HL-60 (cell line): ENCODE measurements at regions not wholly inside any gene's neighbourhood (a gene's known extent, or its start where the extent isn't known, plus 50 kb on each side); places are given as distances from the start of the nearest gene placed in this dataset.

Experiments used
- GABPA ChIP-seq: IDR thresholded peaks from 2 replicates; pipeline ENCODE4 v1.6.1; 2012; ENCODE audit warnings: low read depth
- POLR2AphosphoS5 ChIP-seq: IDR thresholded peaks from 2 replicates; pipeline ENCODE4 v1.6.1; 2012; ENCODE audit warnings: low read depth
- SPI1 ChIP-seq: IDR thresholded peaks from 2 replicates; pipeline ENCODE4 v1.6.1; 2012; ENCODE audit warnings: low read depth, mild to moderate bottlenecking, borderline replicate concordance
- TF ChIP-seq, protein P1 (sequence below): IDR thresholded peaks from one replicate; pipeline ENCODE4 v1.5.1; 2011; ENCODE audit warnings: low read length, control low read depth, inconsistent platforms; ENCODE audit not compliant: insufficient read depth
- TF ChIP-seq, protein P2 (sequence below): IDR thresholded peaks from 2 replicates; pipeline ENCODE4 v1.6.1; 2012; ENCODE audit warnings: low read depth; ENCODE audit not compliant: insufficient replicate concordance

DNA sequence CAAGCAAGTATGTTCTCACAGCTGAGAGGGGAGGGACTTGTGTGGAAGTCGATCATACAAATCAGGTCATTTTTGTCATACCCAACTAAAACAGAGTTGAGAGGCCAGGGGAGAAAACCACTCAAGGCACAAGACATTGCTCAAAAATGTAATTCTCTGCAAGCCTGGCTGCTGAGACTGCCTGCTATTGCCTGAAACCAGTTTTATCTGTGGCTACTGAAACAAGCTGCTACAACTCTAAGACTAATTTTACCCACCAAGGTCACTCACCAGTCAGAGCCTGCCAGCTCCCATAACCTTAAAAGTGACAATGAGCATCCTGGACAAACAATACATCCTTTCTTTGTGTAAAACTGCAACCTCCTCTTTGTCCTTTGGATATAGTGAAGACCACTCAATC, 54.1 kb upstream of the CST7 start:
- no peak for TF ChIP-seq GABPA
- TF ChIP-seq, protein P1, sequence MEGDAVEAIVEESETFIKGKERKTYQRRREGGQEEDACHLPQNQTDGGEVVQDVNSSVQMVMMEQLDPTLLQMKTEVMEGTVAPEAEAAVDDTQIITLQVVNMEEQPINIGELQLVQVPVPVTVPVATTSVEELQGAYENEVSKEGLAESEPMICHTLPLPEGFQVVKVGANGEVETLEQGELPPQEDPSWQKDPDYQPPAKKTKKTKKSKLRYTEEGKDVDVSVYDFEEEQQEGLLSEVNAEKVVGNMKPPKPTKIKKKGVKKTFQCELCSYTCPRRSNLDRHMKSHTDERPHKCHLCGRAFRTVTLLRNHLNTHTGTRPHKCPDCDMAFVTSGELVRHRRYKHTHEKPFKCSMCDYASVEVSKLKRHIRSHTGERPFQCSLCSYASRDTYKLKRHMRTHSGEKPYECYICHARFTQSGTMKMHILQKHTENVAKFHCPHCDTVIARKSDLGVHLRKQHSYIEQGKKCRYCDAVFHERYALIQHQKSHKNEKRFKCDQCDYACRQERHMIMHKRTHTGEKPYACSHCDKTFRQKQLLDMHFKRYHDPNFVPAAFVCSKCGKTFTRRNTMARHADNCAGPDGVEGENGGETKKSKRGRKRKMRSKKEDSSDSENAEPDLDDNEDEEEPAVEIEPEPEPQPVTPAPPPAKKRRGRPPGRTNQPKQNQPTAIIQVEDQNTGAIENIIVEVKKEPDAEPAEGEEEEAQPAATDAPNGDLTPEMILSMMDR: no peak
- no peak for TF ChIP-seq POLR2AphosphoS5
- TF ChIP-seq, protein P2, sequence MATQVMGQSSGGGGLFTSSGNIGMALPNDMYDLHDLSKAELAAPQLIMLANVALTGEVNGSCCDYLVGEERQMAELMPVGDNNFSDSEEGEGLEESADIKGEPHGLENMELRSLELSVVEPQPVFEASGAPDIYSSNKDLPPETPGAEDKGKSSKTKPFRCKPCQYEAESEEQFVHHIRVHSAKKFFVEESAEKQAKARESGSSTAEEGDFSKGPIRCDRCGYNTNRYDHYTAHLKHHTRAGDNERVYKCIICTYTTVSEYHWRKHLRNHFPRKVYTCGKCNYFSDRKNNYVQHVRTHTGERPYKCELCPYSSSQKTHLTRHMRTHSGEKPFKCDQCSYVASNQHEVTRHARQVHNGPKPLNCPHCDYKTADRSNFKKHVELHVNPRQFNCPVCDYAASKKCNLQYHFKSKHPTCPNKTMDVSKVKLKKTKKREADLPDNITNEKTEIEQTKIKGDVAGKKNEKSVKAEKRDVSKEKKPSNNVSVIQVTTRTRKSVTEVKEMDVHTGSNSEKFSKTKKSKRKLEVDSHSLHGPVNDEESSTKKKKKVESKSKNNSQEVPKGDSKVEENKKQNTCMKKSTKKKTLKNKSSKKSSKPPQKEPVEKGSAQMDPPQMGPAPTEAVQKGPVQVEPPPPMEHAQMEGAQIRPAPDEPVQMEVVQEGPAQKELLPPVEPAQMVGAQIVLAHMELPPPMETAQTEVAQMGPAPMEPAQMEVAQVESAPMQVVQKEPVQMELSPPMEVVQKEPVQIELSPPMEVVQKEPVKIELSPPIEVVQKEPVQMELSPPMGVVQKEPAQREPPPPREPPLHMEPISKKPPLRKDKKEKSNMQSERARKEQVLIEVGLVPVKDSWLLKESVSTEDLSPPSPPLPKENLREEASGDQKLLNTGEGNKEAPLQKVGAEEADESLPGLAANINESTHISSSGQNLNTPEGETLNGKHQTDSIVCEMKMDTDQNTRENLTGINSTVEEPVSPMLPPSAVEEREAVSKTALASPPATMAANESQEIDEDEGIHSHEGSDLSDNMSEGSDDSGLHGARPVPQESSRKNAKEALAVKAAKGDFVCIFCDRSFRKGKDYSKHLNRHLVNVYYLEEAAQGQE: no peak
- TF ChIP-seq SPI1: no peak
